Esophagus squamous epithelium (tissue), 5 donors: ENCODE measurements at regions not wholly inside any gene's neighbourhood (a gene's known extent, or its start where the extent isn't known, plus 50 kb on each side); places are given as distances from the start of the nearest gene placed in this dataset.

Experiments
- DNase-seq: peaks from one replicate; lab custom pipeline; 2025; lab: John Stamatoyannopoulos, UW
- H3K27ac ChIP-seq, 4 donors: fragments of 200-600 bp; sonication (generic); one replicate each; pipeline ENCODE4 v1.5.1; 2016 to 2019; ENCODE audit warnings: mild to moderate bottlenecking in 1 of 4
- H3K27me3 ChIP-seq, 4 donors: fragments of 200-600 bp; sonication (generic); 1 replicate in 3 of 4; 2 replicates in 1 of 4; pipeline versions ENCODE4 v1.5.1 to v1.6.0; 2017 to 2021; ENCODE audit warnings: antibody characterized with exemption in 1 of 4
- H3K36me3 ChIP-seq, 3 donors: fragments of 200-600 bp; sonication (generic); one replicate each; pipeline ENCODE4 v1.5.1; 2016 to 2019
- H3K4me1 ChIP-seq, 3 donors: fragments of 200-600 bp; sonication (generic); one replicate each; pipeline ENCODE4 v1.5.1; 2017 to 2019
- H3K4me3 ChIP-seq, 4 donors: fragments of 200-600 bp; sonication (generic); 1 replicate in 3 of 4; 2 replicates in 1 of 4; pipeline ENCODE4 v1.5.1; 2016 to 2019; ENCODE audit warnings: mild to moderate bottlenecking in 2 of 4, moderate library complexity in 1 of 4
- H3K9me3 ChIP-seq, 3 donors: fragments of 200-600 bp; sonication (generic); one replicate each; pipeline ENCODE4 v1.5.1; 2016 to 2019
- POLR2A ChIP-seq, 4 donors: fragments of 450-650 bp; IDR thresholded peaks; one replicate each; pipeline ENCODE4 v1.6.1; 2017; ENCODE audit warnings: antibody characterized with exemption in 4 of 4, mild to moderate bottlenecking in 4 of 4, moderate library complexity in 3 of 4
- WGBS, 2 donors: methylation state at CpG; one replicate each; pipeline ENCODE4 v1.1.5; 2018; 5-methylcytosine and 5-hydroxymethylcytosine counted together
- intact Hi-C: fragments of 100-400 bp; cut with DNase I; formaldehyde crosslinking; loops from one replicate; pipeline ENCODE4 v1.15.0; 2022
- TF ChIP-seq, protein P1 (sequence below), 6 experiments: fragments of 450-650 bp in 4 of 6; fragments of 200-600 bp in 2 of 6; sonication (generic) in 2 of 6; IDR thresholded peaks; one replicate each; pipeline ENCODE4 v1.5.1; 2016 to 2019; ENCODE audit warnings: antibody characterized with exemption in 6 of 6, mild to moderate bottlenecking in 4 of 6, moderate library complexity in 4 of 6
- donor health status: DM: yes; HTN: yes; CAD: no.

DNA sequence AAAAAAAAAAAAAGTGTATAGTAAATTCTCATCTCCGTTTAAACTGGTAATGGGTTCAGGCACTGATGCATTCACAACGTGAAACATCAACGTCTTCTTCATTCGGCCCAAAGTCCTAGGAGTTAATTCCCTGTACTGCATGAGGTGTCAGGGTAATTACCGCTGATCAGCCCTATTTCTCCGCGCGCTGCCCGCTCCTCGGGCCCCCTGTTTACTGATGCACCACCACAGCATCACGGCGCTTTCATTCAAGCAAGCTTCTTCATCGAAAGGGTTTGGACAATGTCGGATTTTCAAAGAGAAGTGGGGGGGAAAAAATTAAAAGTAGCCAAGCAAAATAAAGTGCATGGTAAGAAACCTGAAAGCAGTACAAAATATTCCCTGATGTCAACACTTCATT is 352.0 kb upstream of the POU3F3 start:
- no peaks in the 10 kb centered on the region for H3K9me3 ChIP-seq
- no peak for DNase-seq
- WGBS, 2 donors: 85 to 89% methylated on average over 14 of the region's 14 CpGs
- intact Hi-C loops: no loop called here
- H3K36me3 ChIP-seq: no peaks in the 10 kb centered on the region
- no peak for TF ChIP-seq POLR2A (IDR thresholded peaks at IDR 0.05)
- TF ChIP-seq, protein P1, sequence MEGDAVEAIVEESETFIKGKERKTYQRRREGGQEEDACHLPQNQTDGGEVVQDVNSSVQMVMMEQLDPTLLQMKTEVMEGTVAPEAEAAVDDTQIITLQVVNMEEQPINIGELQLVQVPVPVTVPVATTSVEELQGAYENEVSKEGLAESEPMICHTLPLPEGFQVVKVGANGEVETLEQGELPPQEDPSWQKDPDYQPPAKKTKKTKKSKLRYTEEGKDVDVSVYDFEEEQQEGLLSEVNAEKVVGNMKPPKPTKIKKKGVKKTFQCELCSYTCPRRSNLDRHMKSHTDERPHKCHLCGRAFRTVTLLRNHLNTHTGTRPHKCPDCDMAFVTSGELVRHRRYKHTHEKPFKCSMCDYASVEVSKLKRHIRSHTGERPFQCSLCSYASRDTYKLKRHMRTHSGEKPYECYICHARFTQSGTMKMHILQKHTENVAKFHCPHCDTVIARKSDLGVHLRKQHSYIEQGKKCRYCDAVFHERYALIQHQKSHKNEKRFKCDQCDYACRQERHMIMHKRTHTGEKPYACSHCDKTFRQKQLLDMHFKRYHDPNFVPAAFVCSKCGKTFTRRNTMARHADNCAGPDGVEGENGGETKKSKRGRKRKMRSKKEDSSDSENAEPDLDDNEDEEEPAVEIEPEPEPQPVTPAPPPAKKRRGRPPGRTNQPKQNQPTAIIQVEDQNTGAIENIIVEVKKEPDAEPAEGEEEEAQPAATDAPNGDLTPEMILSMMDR (IDR thresholded peaks at IDR 0.05): no peak
- H3K4me1 ChIP-seq: no peaks in the 10 kb centered on the region
- no peak overlapping the region for H3K27ac ChIP-seq
- H3K4me3 ChIP-seq: no peak overlapping the region
- H3K27me3 ChIP-seq: no peaks in the 10 kb centered on the region

DNA sequence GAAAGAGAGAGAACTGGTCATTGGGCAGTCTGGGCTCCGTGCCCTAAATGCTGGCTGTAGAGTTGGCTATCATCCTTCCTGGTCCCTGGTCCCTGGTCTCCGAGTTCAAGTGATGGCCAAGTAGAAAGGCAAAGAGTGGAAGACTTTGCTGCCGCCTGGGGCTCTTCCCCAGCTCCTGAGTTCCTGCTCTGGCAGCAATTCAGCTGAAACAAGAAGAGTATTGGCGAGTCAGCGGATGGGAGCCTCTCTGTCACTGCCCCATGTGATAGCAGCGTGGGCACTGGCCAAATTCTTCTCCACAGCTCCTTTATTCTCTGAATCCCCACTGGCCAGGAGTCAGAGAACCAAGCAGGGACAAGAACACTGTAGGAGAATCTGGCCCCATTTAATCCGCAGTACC is 351.0 kb upstream of the POU3F3 start:
- H3K4me1 ChIP-seq: no peaks in the 10 kb centered on the region

DNA sequence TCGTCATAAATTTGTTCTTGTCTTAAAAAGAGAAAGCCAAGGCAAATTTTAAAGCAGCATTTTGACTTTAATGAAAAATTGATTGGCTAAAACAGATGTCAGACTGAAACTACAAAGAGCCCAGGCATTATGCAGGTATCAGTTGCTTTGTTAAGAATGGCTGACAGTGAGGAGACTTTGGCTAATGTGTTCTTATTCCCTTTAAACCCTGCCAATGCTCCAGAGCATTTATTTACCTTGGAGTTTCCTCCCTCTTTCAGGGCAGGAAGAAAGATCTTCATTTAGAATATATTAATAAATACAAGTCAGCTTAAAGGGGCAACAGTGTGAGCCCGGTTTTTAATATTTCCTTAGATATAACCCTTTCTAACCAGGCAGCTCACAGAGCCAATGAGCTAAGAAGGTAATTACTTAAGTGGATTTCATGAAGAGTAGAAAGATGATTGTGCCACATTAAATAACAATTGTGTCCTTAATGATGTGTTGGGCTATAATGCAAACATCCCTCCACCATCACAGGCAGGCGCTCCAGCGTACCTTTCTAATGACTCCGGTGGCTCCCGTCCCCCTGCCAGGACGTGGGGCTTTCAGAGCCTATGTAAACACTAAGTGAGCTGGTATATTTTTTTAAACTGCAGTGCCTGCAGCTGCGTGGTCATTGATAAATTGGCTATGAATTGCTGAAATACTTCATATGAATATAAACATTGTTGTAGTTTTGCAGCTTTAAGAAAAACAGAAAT is 349.4 kb upstream of the POU3F3 start:
- Histone ChIP-seq H3K27me3 (no peaks in the 10 kb centered on the region), H3K36me3 (no peaks in the 10 kb centered on the region), H3K4me3 (no peak overlapping the region), H3K4me1 (no peaks in the 10 kb centered on the region), H3K27ac (no peak overlapping the region), H3K9me3 (no peaks in the 10 kb centered on the region)
- TF ChIP-seq POLR2A (IDR thresholded peaks at IDR 0.05): no peak
- TF ChIP-seq, protein P1 (IDR thresholded peaks at IDR 0.05): no peak
- intact Hi-C loops: no loop called here
- 28 to 29% methylated on average over 8 of the region's 8 CpGs for WGBS, 2 donors
- DNase-seq: no peak

More for the DNA sequence above, 351.0 kb upstream of the POU3F3 start:
- intact Hi-C loops: no loop called here
- Histone ChIP-seq H3K9me3 (no peaks in the 10 kb centered on the region), H3K27me3 (no peaks in the 10 kb centered on the region), H3K27ac (no peak overlapping the region), H3K36me3 (no peaks in the 10 kb centered on the region), H3K4me3 (no peak overlapping the region)
- WGBS, 2 donors: 35 to 48% methylated on average over 6 to 7 of the region's 7 CpGs
- TF ChIP-seq, protein P1 (IDR thresholded peaks at IDR 0.05): no peak
- no peak for TF ChIP-seq POLR2A (IDR thresholded peaks at IDR 0.05)
- no peak for DNase-seq

DNA sequence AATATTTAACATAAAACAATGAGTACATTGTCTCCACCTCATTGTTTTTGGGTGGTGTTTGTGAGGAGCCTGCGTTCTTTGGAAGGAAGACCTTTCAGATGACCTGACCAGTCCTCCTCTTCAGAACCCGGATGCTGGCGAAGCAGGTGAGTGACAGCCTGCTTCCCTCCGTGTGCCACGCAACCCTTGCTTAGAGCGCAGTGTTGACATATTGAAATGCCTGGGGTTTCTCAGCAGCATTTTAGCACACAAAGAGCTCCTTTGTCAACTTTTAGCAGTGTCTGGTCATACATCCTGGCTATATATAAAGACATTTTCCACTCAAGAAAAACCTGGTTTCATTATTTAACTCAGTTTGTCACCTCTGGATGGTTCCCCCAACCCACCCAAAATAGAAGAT is 335.7 kb upstream of the POU3F3 start:
- DNase-seq: no peak
- intact Hi-C loops: no loop called here
- peaks cover 0 to 5% (median 0%) of the 10 kb centered on the region in 3 donors for H3K9me3 ChIP-seq
- no peaks in the 10 kb centered on the region for H3K36me3 ChIP-seq
- H3K4me1 ChIP-seq: no peaks in the 10 kb centered on the region
- TF ChIP-seq, protein P1 (IDR thresholded peaks at IDR 0.05): no peak
- no peak for TF ChIP-seq POLR2A (IDR thresholded peaks at IDR 0.05)
- no peaks in the 10 kb centered on the region for H3K27me3 ChIP-seq
- H3K27ac ChIP-seq: no peak overlapping the region
- H3K4me3 ChIP-seq: no peak overlapping the region
- 79 to 90% methylated on average over 6 of the region's 6 CpGs for WGBS, 2 donors

DNA sequence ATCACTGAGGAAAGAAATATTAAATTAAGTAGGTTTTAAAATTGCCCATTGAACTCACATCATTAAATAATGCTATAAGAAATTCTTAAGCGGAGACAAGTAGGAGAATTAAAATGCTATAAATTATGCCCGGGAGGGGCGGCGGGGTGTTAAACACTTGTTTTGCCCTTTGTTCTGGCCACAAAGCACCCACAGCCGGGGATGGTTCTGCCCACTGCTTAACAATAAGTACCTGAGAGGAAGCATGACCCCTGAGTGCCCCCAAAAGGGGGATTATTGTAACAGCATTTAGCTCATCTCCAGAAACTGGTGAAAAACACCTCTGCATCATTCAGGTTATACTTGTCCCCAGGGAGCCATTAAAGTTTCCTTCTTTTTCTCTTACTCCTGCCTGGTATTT is 332.7 kb upstream of the POU3F3 start:
- Histone ChIP-seq H3K27me3 (no peaks in the 10 kb centered on the region), H3K9me3 (peaks cover 0 to 5% (median 0%) of the 10 kb centered on the region in 3 donors), H3K4me1 (no peaks in the 10 kb centered on the region), H3K36me3 (no peaks in the 10 kb centered on the region), H3K27ac (no peak overlapping the region), H3K4me3 (no peak overlapping the region)
- 26 to 37% methylated on average over 5 of the region's 5 CpGs for WGBS, 2 donors
- DNase-seq: no peak
- intact Hi-C loops: no loop called here
- TF ChIP-seq POLR2A (IDR thresholded peaks at IDR 0.05): no peak
- TF ChIP-seq, protein P1 (IDR thresholded peaks at IDR 0.05): no peak
